NB4 (cell line): ENCODE measurements at regions not wholly inside any gene's neighbourhood (a gene's known extent, or its start where the extent isn't known, plus 50 kb on each side); places are given as distances from the start of the nearest gene placed in this dataset.

Source experiments
- MYC ChIP-seq: IDR thresholded peaks from 2 replicates; pipeline ENCODE4 v1.6.1; 2011; ENCODE audit warnings: low read depth, low read length
- POLR2A ChIP-seq: IDR thresholded peaks from 2 replicates; pipeline ENCODE4 v1.6.1; 2011; ENCODE audit warnings: mild to moderate bottlenecking; ENCODE audit not compliant: insufficient read length; ENCODE audit errors: extremely low read depth
- TF ChIP-seq, protein P1 (sequence below): IDR thresholded peaks from one replicate; pipeline ENCODE4 v1.5.1; 2012; ENCODE audit warnings: low read depth, low read length
- TF ChIP-seq, protein P2 (sequence below): IDR thresholded peaks from 2 replicates; pipeline ENCODE4 v1.6.1; 2011; ENCODE audit warnings: low read depth, low read length

DNA sequence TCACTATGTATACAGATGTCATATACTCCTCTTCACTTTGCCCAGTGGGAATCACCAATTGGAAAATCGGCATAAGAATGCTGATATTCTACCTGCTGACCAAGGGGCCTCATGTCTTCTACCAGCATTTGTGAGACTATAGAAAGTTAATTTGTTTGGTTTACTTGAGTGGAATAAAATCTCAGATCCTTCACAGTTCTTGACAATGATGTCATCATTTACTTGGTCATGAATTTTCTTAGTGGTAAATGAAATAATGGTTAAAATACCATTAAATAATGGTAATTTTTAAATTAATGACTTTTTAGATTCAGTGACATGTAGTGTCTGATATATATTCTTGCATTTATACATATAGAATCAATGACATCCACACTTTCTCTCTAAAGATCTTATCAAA, 1052.6 kb downstream of the ADGRL3 start:
- TF ChIP-seq POLR2A (no peak), MYC (no peak)
- TF ChIP-seq, protein P1, sequence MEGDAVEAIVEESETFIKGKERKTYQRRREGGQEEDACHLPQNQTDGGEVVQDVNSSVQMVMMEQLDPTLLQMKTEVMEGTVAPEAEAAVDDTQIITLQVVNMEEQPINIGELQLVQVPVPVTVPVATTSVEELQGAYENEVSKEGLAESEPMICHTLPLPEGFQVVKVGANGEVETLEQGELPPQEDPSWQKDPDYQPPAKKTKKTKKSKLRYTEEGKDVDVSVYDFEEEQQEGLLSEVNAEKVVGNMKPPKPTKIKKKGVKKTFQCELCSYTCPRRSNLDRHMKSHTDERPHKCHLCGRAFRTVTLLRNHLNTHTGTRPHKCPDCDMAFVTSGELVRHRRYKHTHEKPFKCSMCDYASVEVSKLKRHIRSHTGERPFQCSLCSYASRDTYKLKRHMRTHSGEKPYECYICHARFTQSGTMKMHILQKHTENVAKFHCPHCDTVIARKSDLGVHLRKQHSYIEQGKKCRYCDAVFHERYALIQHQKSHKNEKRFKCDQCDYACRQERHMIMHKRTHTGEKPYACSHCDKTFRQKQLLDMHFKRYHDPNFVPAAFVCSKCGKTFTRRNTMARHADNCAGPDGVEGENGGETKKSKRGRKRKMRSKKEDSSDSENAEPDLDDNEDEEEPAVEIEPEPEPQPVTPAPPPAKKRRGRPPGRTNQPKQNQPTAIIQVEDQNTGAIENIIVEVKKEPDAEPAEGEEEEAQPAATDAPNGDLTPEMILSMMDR: no peak
- TF ChIP-seq, protein P2, sequence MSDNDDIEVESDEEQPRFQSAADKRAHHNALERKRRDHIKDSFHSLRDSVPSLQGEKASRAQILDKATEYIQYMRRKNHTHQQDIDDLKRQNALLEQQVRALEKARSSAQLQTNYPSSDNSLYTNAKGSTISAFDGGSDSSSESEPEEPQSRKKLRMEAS: no peak
